ENCODE measurements at regions not wholly inside any gene's neighbourhood (a gene's known extent, or its start where the extent isn't known, plus 50 kb on each side); places are given as distances from the start of the nearest gene placed in this dataset.

GRCh38 chr2:9144046-9144445, 62.6 kb upstream of the ASAP2 start:
- TF ChIP-seq CTCF (conservative IDR thresholded peaks at IDR 0.05 in 1 of 2, IDR thresholded peaks at IDR 0.05 in 1 of 2; ENCODE audit: low read depth in 1 of 2, low read length in 2 of 2) (no peak), EZH2 (IDR thresholded peaks at IDR 0.05; ENCODE audit: low read length, missing control alignments) (no peak)

All from fibroblast of lung (primary cell).